Neural cell (in vitro differentiated cells): ENCODE measurements at regions not wholly inside any gene's neighbourhood (a gene's known extent, or its start where the extent isn't known, plus 50 kb on each side); places are given as distances from the start of the nearest gene placed in this dataset.

Source experiments
- H2AFZ ChIP-seq: fragments of 200-600, 300-800 bp; sonication (generic), shearing (Covaris generic); 2 replicates; pipeline ENCODE4 v1.6.0; 2014; ENCODE audit warnings: low read depth, mild to moderate bottlenecking, antibody characterized with exemption, low read length, moderate library complexity
- H3F3A ChIP-seq: fragments of 200-600 bp; shearing (Covaris generic); 2 replicates; pipeline ENCODE4 v1.6.1; 2016; ENCODE audit warnings: mild to moderate bottlenecking, moderate library complexity, mixed read lengths, antibody characterized with exemption, low read length; ENCODE audit not compliant: insufficient read depth, poor library complexity, severe bottlenecking
- H3K27ac ChIP-seq: fragments of 200-600, 300-800 bp; sonication (generic), shearing (Covaris generic); 2 replicates; pipeline ENCODE4 v1.5.1; 2014; ENCODE audit warnings: mild to moderate bottlenecking, low read length, moderate library complexity
- H3K27me3 ChIP-seq: fragments of 300-800, 200-600 bp; sonication (generic), shearing (Covaris generic); 2 replicates; pipeline ENCODE4 v1.6.0; 2014; ENCODE audit warnings: mild to moderate bottlenecking, low read depth, low read length, moderate library complexity; ENCODE audit not compliant: insufficient read depth
- H3K36me3 ChIP-seq: fragments of 300-800, 200-600 bp; sonication (generic), shearing (Covaris generic); 2 replicates; pipeline ENCODE4 v1.5.1; 2014; ENCODE audit warnings: mild to moderate bottlenecking, antibody characterized with exemption, low read length, moderate library complexity; ENCODE audit not compliant: insufficient read depth
- H3K4me2 ChIP-seq: fragments of 300-800, 200-600 bp; sonication (generic), shearing (Covaris generic); 2 replicates; pipeline ENCODE4 v1.6.0; 2014; ENCODE audit warnings: mild to moderate bottlenecking, low read length
- H3K4me3 ChIP-seq: fragments of 300-800, 200-600 bp; sonication (generic), shearing (Covaris generic); 2 replicates; pipeline ENCODE4 v1.5.1; 2014; ENCODE audit warnings: mild to moderate bottlenecking, low read length, moderate library complexity
- H3K79me2 ChIP-seq: fragments of 200-600 bp; shearing (Covaris generic); replicated peaks from 2 replicates; pipeline ENCODE4 v1.6.0; 2014; ENCODE audit warnings: mild to moderate bottlenecking, low read length, moderate library complexity; ENCODE audit not compliant: insufficient read depth
- H3K9ac ChIP-seq: fragments of 300-800, 200-600 bp; sonication (generic), shearing (Covaris generic); 2 replicates; pipeline ENCODE4 v1.6.1; 2016; ENCODE audit warnings: mild to moderate bottlenecking, low read length, mixed read lengths
- H3K9me2 ChIP-seq: fragments of 200-600 bp; shearing (Covaris generic); 2 replicates; pipeline ENCODE4 v1.6.1; 2016; ENCODE audit warnings: mild to moderate bottlenecking, low read length, mixed read lengths; ENCODE audit not compliant: insufficient read depth
- H3K9me3 ChIP-seq: fragments of 200-600, 300-800 bp; sonication (generic), shearing (Covaris generic); 2 replicates; pipeline ENCODE4 v1.6.1; 2016; ENCODE audit warnings: mild to moderate bottlenecking, mixed run types, low read length, moderate library complexity, mixed read lengths
- H4K20me1 ChIP-seq: fragments of 200-600 bp; shearing (Covaris generic); 2 replicates; pipeline ENCODE4 v1.6.1; 2016; ENCODE audit warnings: mild to moderate bottlenecking, mixed run types; ENCODE audit not compliant: insufficient read depth
- EP300 ChIP-seq: fragments of 450-650 bp; conservative IDR thresholded peaks from 2 replicates; pipeline ENCODE4 v1.6.1; 2014; ENCODE audit warnings: antibody characterized with exemption, mild to moderate bottlenecking, moderate library complexity; ENCODE audit not compliant: poor library complexity, severe bottlenecking
- EZH2 ChIP-seq: fragments of 200-600, 300-800 bp; shearing (Covaris generic), sonication (generic); IDR thresholded peaks from 2 replicates; pipeline ENCODE4 v1.6.1; 2014; ENCODE audit warnings: antibody characterized with exemption, low read length, borderline replicate concordance, mild to moderate bottlenecking; ENCODE audit not compliant: insufficient read depth, poor library complexity, severe bottlenecking
- MXI1 ChIP-seq: fragments of 450-650 bp; conservative IDR thresholded peaks from 2 replicates; pipeline ENCODE4 v1.6.1; 2014; ENCODE audit warnings: antibody characterized with exemption, mild to moderate bottlenecking; ENCODE audit not compliant: poor library complexity, severe bottlenecking
- POLR2AphosphoS5 ChIP-seq: IDR thresholded peaks from 2 replicates; pipeline ENCODE4 v1.6.1; 2012
- RAD21 ChIP-seq: fragments of 450-650 bp; conservative IDR thresholded peaks from 2 replicates; pipeline ENCODE4 v1.6.1; 2014; ENCODE audit warnings: antibody characterized with exemption, mild to moderate bottlenecking, moderate library complexity
- SMC3 ChIP-seq: fragments of 450-650 bp; conservative IDR thresholded peaks from 2 replicates; pipeline ENCODE4 v1.6.1; 2014; ENCODE audit warnings: antibody characterized with exemption, mild to moderate bottlenecking, moderate library complexity; ENCODE audit not compliant: poor library complexity
- TAF1 ChIP-seq: IDR thresholded peaks from 2 replicates; pipeline ENCODE4 v1.6.1; 2012; ENCODE audit warnings: low read depth
- TF ChIP-seq, protein P1 (sequence below): IDR thresholded peaks from 2 replicates; pipeline ENCODE4 v1.6.1; 2012; ENCODE audit warnings: borderline replicate concordance
- TF ChIP-seq, protein P2 (sequence below): fragments of 450-650 bp; IDR thresholded peaks from 2 replicates; pipeline ENCODE4 v1.5.1; 2014; ENCODE audit warnings: antibody characterized with exemption, mild to moderate bottlenecking, moderate library complexity; ENCODE audit not compliant: poor library complexity, severe bottlenecking

GRCh38 chr11:25733777-25734176 lies 598.2 kb upstream of the ANO3 start:
- H3K4me2 ChIP-seq = no peak overlapping the region
- H3K27ac ChIP-seq = no peak overlapping the region
- H3K79me2 ChIP-seq = no peaks in the 10 kb centered on the region
- no peak overlapping the region for H2AFZ ChIP-seq
- TF ChIP-seq, protein P1, sequence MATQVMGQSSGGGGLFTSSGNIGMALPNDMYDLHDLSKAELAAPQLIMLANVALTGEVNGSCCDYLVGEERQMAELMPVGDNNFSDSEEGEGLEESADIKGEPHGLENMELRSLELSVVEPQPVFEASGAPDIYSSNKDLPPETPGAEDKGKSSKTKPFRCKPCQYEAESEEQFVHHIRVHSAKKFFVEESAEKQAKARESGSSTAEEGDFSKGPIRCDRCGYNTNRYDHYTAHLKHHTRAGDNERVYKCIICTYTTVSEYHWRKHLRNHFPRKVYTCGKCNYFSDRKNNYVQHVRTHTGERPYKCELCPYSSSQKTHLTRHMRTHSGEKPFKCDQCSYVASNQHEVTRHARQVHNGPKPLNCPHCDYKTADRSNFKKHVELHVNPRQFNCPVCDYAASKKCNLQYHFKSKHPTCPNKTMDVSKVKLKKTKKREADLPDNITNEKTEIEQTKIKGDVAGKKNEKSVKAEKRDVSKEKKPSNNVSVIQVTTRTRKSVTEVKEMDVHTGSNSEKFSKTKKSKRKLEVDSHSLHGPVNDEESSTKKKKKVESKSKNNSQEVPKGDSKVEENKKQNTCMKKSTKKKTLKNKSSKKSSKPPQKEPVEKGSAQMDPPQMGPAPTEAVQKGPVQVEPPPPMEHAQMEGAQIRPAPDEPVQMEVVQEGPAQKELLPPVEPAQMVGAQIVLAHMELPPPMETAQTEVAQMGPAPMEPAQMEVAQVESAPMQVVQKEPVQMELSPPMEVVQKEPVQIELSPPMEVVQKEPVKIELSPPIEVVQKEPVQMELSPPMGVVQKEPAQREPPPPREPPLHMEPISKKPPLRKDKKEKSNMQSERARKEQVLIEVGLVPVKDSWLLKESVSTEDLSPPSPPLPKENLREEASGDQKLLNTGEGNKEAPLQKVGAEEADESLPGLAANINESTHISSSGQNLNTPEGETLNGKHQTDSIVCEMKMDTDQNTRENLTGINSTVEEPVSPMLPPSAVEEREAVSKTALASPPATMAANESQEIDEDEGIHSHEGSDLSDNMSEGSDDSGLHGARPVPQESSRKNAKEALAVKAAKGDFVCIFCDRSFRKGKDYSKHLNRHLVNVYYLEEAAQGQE = no peak
- TF ChIP-seq SMC3 (peak; percentile 59), EP300 (no peak), RAD21 (peak; percentile 59)
- TF ChIP-seq, protein P2, sequence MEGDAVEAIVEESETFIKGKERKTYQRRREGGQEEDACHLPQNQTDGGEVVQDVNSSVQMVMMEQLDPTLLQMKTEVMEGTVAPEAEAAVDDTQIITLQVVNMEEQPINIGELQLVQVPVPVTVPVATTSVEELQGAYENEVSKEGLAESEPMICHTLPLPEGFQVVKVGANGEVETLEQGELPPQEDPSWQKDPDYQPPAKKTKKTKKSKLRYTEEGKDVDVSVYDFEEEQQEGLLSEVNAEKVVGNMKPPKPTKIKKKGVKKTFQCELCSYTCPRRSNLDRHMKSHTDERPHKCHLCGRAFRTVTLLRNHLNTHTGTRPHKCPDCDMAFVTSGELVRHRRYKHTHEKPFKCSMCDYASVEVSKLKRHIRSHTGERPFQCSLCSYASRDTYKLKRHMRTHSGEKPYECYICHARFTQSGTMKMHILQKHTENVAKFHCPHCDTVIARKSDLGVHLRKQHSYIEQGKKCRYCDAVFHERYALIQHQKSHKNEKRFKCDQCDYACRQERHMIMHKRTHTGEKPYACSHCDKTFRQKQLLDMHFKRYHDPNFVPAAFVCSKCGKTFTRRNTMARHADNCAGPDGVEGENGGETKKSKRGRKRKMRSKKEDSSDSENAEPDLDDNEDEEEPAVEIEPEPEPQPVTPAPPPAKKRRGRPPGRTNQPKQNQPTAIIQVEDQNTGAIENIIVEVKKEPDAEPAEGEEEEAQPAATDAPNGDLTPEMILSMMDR = peak; percentile 48
- H3F3A ChIP-seq = no peaks in the 10 kb centered on the region
- no peaks in the 10 kb centered on the region for H4K20me1 ChIP-seq
- no peak overlapping the region for H3K9ac ChIP-seq
- H3K9me3 ChIP-seq = no peaks in the 10 kb centered on the region
- no peak overlapping the region for H3K4me3 ChIP-seq
- no peaks in the 10 kb centered on the region for H3K36me3 ChIP-seq
- no peaks in the 10 kb centered on the region for H3K27me3 ChIP-seq
- H3K9me2 ChIP-seq = no peaks in the 10 kb centered on the region

DNA sequence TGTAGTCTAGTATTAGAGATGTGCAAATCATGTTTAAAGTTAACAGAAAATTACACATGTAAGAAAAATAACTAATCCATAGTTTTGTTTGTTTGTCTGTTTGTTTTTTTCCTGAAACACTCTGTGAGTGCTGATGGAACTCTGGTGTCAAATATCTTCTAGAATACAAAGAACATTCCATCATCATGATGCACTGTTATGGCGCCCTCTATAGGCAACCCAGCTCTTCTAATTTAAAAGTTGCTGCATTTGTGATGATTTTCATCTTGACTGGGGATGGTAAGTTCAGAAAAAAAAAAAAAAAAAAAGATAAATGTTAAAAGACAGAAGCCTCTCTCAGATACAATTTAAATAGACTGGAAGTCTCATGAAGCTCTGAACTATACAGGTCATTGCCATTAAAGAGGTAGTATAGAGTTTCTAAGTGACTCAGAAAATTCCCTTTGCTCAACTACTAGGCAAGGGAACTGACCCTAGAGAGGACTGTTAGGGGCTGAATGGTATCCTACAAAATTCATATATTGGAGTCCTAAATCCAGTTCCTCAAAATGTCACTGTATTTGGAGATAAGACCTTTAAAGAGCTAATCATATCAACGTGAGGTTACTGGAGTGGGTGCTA lies 597.2 kb upstream of the ANO3 start:
- Histone ChIP-seq H3K9me3 (no peaks in the 10 kb centered on the region), H3F3A (no peaks in the 10 kb centered on the region), H3K27ac (no peak overlapping the region), H4K20me1 (no peaks in the 10 kb centered on the region), H3K4me2 (no peak overlapping the region), H3K4me3 (no peak overlapping the region), H3K79me2 (no peaks in the 10 kb centered on the region), H3K27me3 (no peaks in the 10 kb centered on the region), H3K9ac (no peak overlapping the region), H2AFZ (no peak overlapping the region), H3K36me3 (no peaks in the 10 kb centered on the region), H3K9me2 (no peaks in the 10 kb centered on the region)
- TF ChIP-seq POLR2AphosphoS5 = no peak
- TF ChIP-seq, protein P2 = peak; percentile 61
- no peak for TF ChIP-seq SMC3
- TF ChIP-seq, protein P1 = no peak
- no peak for TF ChIP-seq EZH2
- TF ChIP-seq TAF1 = no peak
- no peak for TF ChIP-seq EP300
- TF ChIP-seq MXI1 = no peak
- TF ChIP-seq RAD21 = peak; percentile 70
